ENCODE measurements at regions not wholly inside any gene's neighbourhood (a gene's known extent, or its start where the extent isn't known, plus 50 kb on each side); places are given as distances from the start of the nearest gene placed in this dataset.

GRCh38 chr3:76147846-76148245, 362.5 kb upstream of the ZNF717 start:
- FAIRE-seq (no peak), DNase-seq (ENCODE audit: extremely low spot score, insufficient read length, low read depth) (no peak)

- FAIRE-seq (no peak), DNase-seq (ENCODE audit: extremely low spot score, insufficient read length, low read depth) (no peak)
Measured at GRCh38 chr3:76152028-76152427, 366.7 kb upstream of the ZNF717 start.

GRCh38 chr3:76161856-76162255, 376.5 kb upstream of the ZNF717 start:
- no peak for FAIRE-seq
- no peak for DNase-seq (ENCODE audit: extremely low spot score, insufficient read length, low read depth)

GRCh38 chr3:76171647-76172046, 386.3 kb upstream of the ZNF717 start:
- FAIRE-seq (no peak), DNase-seq (ENCODE audit: extremely low spot score, insufficient read length, low read depth) (no peak)

DNA sequence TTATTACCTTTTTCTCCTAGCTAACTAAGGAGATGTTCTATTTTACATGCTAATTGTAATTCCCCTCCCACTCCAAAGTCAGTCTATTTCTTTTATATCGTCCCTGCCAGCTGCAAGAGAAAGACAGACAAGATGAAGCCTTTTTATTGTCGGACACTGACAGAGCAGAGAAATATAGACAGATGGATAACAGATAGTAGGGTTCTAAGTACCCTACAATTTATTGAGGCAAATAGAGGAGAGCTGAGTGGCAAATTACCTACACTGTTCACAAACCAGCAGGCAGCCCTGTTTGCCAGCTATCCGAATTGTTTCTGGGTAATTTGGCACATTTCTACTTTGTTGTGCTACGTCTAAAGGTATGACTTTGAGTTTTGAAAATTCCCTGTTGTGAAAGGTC, 392.3 kb upstream of the ZNF717 start:
- no peak for FAIRE-seq

DNA sequence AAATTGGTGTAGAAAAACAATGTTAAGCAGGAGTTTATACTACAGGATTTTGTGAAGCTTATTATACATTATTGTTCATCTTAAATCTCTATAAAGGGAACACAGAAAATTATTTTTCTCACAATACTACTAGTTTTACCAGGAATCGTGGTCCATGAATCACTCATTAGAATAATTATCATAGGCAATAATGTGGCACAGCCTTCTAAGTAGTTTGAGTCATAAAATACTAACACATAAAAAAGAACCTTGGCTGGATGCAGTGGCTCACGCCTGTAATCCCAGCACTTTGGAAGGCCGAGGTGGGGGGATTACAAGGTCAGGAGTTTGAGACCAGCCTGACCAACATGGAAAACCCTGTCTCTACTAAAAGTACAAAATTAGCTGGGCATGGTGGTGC, 393.1 kb upstream of the ZNF717 start:
- DNase-seq (ENCODE audit: extremely low spot score, insufficient read length, low read depth) (no peak), FAIRE-seq (no peak)

More for the DNA sequence above, 392.3 kb upstream of the ZNF717 start:
- no peak for DNase-seq (ENCODE audit: extremely low spot score, insufficient read length, low read depth)

DNA sequence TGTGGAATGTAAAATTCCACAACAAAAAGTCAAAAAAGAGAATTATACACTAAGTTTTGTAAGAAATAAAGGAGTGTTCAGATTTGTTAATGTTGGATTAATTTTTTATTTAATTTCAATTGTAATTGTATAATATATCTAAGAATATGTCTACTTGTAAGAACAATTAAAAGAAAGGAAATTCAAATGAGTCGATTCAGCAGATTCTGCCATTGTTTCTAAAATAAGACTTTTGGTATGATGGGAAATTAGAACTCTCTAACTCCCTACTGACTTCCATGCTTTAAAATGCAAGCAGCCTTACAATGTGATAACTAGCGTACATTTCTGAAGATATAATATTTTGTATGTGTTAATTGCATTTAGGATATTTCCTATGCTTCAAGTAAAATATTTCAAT, 395.9 kb upstream of the ZNF717 start:
- FAIRE-seq, result no peak
- DNase-seq (ENCODE audit: extremely low spot score, insufficient read length, low read depth), result no peak

- DNase-seq (ENCODE audit: extremely low spot score, insufficient read length, low read depth), result no peak
- FAIRE-seq, result no peak
Measured at GRCh38 chr3:76198086-76198485, 412.7 kb upstream of the ZNF717 start.

DNA sequence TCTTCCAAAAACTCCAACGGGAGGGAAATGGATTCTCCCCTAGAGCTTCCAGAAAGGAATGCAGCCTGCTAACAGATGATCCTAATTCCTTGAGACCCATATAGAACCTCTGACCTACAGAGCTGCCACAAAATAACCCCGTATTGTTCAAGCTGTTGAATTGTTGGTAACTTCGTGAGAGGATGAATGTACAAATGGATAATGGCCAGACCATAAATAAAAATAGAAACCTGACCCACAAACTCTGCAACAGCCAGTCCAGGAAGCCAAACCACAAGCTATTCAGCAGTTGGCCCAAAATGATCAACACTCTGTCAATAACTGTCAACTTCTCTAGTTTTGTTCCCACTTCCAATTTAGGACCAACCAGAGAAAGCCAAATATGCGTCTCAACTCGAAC, 414.0 kb upstream of the ZNF717 start:
- no peak for FAIRE-seq
- no peak for DNase-seq (ENCODE audit: extremely low spot score, insufficient read length, low read depth)

DNA sequence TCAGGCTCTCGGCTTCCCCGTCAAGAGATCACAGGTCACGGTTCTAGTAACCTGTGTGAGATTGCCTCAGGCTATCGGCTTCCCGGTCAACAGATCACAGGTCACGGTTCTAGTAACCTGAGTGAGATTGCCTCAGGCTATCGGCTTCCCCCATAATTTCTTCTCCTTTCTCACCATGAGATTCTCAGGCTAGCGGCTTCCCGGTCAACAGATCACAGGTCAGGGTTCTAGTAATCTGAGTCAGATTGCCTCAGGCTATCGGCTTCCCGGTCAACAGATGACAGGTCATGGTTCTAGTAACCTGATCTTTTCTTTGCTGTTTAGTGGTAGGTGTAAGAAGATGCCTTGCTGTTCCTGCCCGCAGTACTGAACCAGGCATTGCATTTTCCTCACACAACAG, 418.2 kb upstream of the ZNF717 start:
- DNase-seq (ENCODE audit: extremely low spot score, insufficient read length, low read depth), result no peak
- FAIRE-seq, result no peak

DNA sequence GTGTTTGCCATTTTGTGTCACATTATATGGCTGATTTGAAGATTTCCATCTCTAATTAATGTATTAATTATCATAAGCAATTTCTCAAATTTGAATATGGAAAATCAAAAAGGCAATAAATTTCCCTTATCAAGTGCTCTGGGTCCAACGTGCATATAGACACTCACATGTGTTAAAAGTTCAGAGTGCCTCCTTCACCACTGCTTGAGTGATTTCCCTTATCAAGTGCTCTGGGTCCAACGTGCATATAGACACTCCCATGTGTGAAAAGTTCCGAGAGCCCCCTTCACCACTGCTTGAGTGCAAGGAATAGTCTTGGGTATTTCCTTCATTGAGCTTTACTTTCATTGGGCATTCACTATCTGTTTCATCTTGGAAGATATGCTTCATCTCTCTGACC, 421.0 kb upstream of the ZNF717 start:
- FAIRE-seq, result no peak
- DNase-seq (ENCODE audit: extremely low spot score, insufficient read length, low read depth), result no peak

DNA sequence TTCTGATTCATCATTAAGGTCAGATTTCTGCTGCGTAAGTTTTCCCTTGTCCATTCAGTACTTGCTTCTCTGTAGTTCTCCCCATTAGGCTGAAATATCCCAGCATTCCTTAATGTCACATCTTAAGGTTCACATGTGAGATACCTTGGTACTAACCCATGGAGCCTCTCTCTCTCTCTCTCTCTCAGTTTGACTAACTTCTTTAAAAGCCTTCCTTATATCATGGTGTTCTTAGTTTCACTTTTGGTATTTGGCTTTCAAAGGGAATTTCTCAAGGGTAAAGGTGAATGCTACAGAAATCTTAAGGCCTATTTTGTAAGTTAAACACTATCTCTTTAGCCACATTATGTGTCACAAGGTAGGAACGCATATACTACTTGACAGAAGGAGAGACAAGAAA, 427.3 kb upstream of the ZNF717 start:
- no peak for FAIRE-seq
- no peak for DNase-seq (ENCODE audit: extremely low spot score, insufficient read length, low read depth)

DNA sequence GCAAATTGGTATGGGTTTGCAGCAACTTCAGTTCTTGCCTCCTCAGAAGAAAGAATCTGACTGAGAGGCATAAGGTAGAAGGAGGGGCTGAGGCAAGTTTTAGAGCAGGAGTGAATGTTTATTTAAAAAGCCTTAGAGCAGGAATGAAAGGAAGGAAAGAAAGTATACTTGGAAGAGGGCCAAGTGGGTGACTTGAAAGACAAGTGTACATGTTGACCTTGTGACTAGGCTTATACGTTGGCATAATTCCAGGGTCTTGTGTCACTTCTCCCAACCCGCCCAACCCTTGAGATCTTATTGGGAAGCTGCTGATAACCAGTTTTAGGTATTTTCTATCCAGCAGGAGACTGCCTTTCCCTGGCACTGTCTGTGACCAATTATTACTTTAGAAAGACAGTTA, 436.9 kb upstream of the ZNF717 start:
- no peak for FAIRE-seq
- no peak for DNase-seq (ENCODE audit: extremely low spot score, insufficient read length, low read depth)

DNA sequence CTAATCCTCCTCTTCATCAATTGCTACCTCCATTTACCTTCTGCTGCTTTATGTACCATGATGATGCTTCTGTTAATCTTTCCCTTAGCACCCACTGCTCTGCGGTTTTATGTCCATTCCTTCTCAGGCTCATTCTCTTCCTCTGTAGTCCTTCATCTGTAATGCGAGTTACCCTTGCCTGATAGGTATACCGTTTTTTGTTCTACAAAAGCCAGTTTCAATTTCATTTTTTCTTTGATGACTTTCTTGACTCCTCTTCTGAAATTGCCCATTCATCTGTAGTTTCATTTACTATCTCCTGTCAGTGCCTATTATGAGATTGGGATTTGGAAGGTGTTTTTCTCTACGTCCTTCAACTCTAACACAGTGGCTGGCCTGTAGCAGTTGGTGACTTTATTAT, 445.9 kb upstream of the ZNF717 start:
- FAIRE-seq (no peak), DNase-seq (ENCODE audit: extremely low spot score, insufficient read length, low read depth) (no peak)

DNA sequence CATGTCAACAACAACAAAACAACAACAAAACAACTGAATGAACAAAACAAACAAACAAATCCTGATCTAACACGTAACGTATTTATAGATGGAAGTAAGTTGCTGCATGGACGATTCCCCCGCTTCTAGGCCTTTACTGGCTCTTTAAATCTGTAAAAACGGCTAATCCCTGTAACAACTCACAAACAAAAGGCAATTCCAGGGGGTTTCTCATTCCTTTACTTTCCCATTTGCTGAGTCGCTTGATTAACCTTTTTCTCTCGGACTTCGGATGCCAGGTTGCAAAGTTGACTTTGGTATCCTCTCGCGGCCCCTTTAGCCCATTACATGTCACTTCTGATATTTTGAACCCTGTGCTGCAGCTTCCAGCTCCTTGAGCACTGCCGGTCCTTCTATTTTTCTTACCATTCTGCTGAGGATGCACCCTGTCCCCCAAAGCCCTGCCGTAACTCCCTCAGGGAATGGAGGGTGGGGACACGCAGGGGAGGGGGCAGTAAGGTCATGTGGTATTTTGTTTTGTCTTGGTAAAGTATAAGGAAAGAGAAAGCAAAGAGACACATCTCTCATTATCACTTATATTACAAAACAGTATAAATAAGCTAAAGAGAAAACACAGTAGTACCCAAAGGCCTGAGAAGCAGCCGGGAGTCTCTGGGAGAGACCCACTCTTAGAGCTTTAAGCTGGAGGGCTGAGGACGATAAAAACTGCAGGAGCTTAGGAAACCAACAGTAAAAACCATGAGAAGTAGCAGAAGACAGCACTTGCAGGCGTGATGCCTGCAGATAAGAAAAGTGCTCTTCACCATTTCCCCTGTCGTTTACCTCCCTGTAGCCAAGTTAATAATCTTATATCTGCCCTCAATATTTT, 457.8 kb upstream of the ZNF717 start:
- FAIRE-seq (no peak), DNase-seq (ENCODE audit: extremely low spot score, insufficient read length, low read depth) (no peak)

DNA sequence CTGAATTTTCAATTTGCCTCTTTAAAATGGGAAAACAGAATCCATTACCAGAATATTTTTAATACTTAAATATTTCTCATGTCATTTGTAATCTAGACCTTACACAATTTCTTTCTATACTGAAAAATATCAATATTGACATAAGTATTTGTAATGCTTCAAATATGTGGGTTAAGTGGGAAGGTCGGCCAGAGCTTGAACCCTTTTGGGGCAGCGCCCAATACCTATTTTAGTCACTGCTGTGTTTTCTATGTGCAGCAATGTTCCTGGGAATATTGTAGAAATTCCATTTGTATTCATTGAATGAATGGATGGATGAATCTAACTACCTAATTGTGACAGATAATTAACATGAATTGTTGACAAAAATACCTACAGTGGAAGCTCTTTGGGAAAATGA, 459.7 kb upstream of the ZNF717 start:
- DNase-seq (ENCODE audit: extremely low spot score, insufficient read length, low read depth) (no peak), FAIRE-seq (no peak)

- FAIRE-seq (no peak), DNase-seq (ENCODE audit: extremely low spot score, insufficient read length, low read depth) (no peak)
Measured at GRCh38 chr3:76245622-76246021, 460.3 kb upstream of the ZNF717 start.

DNA sequence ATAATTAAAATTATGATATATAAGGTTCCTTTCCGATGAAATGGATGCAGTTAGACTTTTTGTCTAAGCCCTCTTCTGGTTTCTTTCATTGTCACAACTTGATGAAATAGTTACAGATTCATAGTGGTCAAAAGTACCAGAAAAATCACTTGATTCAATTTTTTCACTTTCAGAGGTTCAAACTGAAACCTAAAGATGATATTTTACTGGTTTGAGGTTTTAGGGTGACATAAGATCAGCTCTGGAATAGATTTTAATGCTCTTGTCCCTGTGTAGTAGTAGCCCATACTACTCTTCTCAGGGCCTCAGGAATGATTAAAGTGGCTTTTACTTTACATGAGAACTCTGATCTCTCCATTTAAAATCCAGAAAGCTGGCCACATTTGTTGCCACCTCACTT, 479.1 kb upstream of the ZNF717 start:
- DNase-seq (ENCODE audit: extremely low spot score, insufficient read length, low read depth), result no peak
- no peak for FAIRE-seq

- no peak for DNase-seq (ENCODE audit: extremely low spot score, insufficient read length, low read depth)
- FAIRE-seq, result no peak
Measured at GRCh38 chr3:76264911-76265310, 479.6 kb upstream of the ZNF717 start.

DNA sequence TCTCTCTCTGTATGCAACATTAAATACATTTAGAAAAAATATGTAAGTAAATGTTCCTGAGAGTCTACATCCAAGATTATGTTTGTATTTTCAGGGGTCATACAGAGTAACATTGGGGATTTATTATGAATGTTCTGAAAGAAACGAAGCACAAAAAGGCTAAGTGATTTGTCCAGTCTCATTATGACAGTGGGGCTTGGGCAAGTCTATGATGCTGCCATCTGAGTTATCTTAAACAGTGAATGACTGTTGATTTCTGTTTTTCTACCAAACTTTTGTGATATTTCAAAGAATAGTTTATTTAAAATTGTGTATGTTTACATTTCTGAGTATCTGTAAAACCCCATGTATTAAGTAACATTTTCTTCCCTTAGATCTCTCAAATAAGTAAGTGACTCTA, 481.2 kb upstream of the ZNF717 start:
- no peak for DNase-seq (ENCODE audit: extremely low spot score, insufficient read length, low read depth)
- FAIRE-seq, result no peak

- DNase-seq (ENCODE audit: extremely low spot score, insufficient read length, low read depth) (no peak), FAIRE-seq (no peak)
Measured at GRCh38 chr3:76267851-76268380, 482.6 kb upstream of the ZNF717 start.

- FAIRE-seq (no peak), DNase-seq (ENCODE audit: extremely low spot score, insufficient read length, low read depth) (no peak)
Measured at GRCh38 chr3:76293856-76294255, 508.5 kb upstream of the ZNF717 start.
